ENCODE measurements at regions not wholly inside any gene's neighbourhood (a gene's known extent, or its start where the extent isn't known, plus 50 kb on each side); places are given as distances from the start of the nearest gene placed in this dataset.

- DNase-seq (ENCODE audit: low read depth) (no peak), FAIRE-seq (no peak)
- Mint-ChIP-seq H3K4me3 (ENCODE audit: unreplicated experiment) (no peak overlapping the region), H3K9me3 (ENCODE audit: unreplicated experiment) (no peaks in the 10 kb centered on the region), H3K36me3 (ENCODE audit: low read depth, unreplicated experiment) (no peaks in the 10 kb centered on the region), H3K27ac (ENCODE audit: unreplicated experiment) (no peak overlapping the region), H3K4me1 (ENCODE audit: low read depth, unreplicated experiment) (no peaks in the 10 kb centered on the region), H3K27me3 (ENCODE audit: low read depth, unreplicated experiment) (peaks cover 11% of the 10 kb centered on the region)
- H3K4me2 ChIP-seq (ENCODE audit: low read length) = no peak overlapping the region
- no peaks in the 10 kb centered on the region for H3K4me1 ChIP-seq (ENCODE audit: insufficient read depth, low read length)
- no peaks in the 10 kb centered on the region for H3K27me3 ChIP-seq (ENCODE audit: insufficient read depth, low read length)
- H3K4me3 ChIP-seq (ENCODE audit: insufficient read depth, low read depth, low read length) = no peak overlapping the region
- H3K79me2 ChIP-seq (ENCODE audit: insufficient read depth, low read length) = no peaks in the 10 kb centered on the region
- H2AFZ ChIP-seq (ENCODE audit: low read depth, low read length) = no peak overlapping the region
- no peak overlapping the region for H3K27ac ChIP-seq (ENCODE audit: low read depth, low read length)
- H4K20me1 ChIP-seq (ENCODE audit: insufficient read depth, low read length) = no peaks in the 10 kb centered on the region
- no peaks in the 10 kb centered on the region for H3K36me3 ChIP-seq (ENCODE audit: insufficient read depth, low read length)
- H3K9me3 ChIP-seq (ENCODE audit: insufficient read depth, low read depth, low read length) = no peaks in the 10 kb centered on the region
- no peak for TF ChIP-seq CTCF (IDR thresholded peaks at IDR 0.05; ENCODE audit: insufficient read depth, low read depth, low read length)
- no peak for TF ChIP-seq EZH2 (IDR thresholded peaks at IDR 0.05; ENCODE audit: insufficient read depth, low read length)
- H3K9ac ChIP-seq (ENCODE audit: low read length) = no peak overlapping the region
These were observed 369.2 kb upstream of the PDE4D start for GRCh38 chr5:60262576-60263295.

- no peak for FAIRE-seq
These were observed 368.2 kb upstream of the PDE4D start for GRCh38 chr5:60261732-60262131.

More at GRCh38 chr5:60261732-60262131, 368.2 kb upstream of the PDE4D start:
- no peak for DNase-seq (ENCODE audit: low read depth)
- Histone ChIP-seq H3K79me2 (ENCODE audit: insufficient read depth, low read length) (no peaks in the 10 kb centered on the region), H3K9ac (ENCODE audit: low read length) (no peak overlapping the region), H3K4me3 (ENCODE audit: insufficient read depth, low read depth, low read length) (no peak overlapping the region), H3K36me3 (ENCODE audit: insufficient read depth, low read length) (no peaks in the 10 kb centered on the region), H2AFZ (ENCODE audit: low read depth, low read length) (no peak overlapping the region), H3K27me3 (ENCODE audit: insufficient read depth, low read length) (no peaks in the 10 kb centered on the region), H3K4me2 (ENCODE audit: low read length) (no peak overlapping the region), H3K4me1 (ENCODE audit: insufficient read depth, low read length) (no peaks in the 10 kb centered on the region), H3K27ac (ENCODE audit: low read depth, low read length) (no peak overlapping the region), H3K9me3 (ENCODE audit: insufficient read depth, low read depth, low read length) (no peaks in the 10 kb centered on the region), H4K20me1 (ENCODE audit: insufficient read depth, low read length) (no peaks in the 10 kb centered on the region)
- H3K4me1 Mint-ChIP-seq (ENCODE audit: low read depth, unreplicated experiment) = no peaks in the 10 kb centered on the region
- TF ChIP-seq EZH2 (IDR thresholded peaks at IDR 0.05; ENCODE audit: insufficient read depth, low read length) (no peak), CTCF (IDR thresholded peaks at IDR 0.05; ENCODE audit: insufficient read depth, low read depth, low read length) (no peak)
- no peaks in the 10 kb centered on the region for H3K9me3 Mint-ChIP-seq (ENCODE audit: unreplicated experiment)
- H3K27me3 Mint-ChIP-seq (ENCODE audit: low read depth, unreplicated experiment) = peaks cover 9% of the 10 kb centered on the region
- H3K27ac Mint-ChIP-seq (ENCODE audit: unreplicated experiment) = no peak overlapping the region
- no peaks in the 10 kb centered on the region for H3K36me3 Mint-ChIP-seq (ENCODE audit: low read depth, unreplicated experiment)
- no peak overlapping the region for H3K4me3 Mint-ChIP-seq (ENCODE audit: unreplicated experiment)
